Hepatocyte (in vitro differentiated cells): ENCODE measurements at regions not wholly inside any gene's neighbourhood (a gene's known extent, or its start where the extent isn't known, plus 50 kb on each side); places are given as distances from the start of the nearest gene placed in this dataset.

ENCODE experiments used
- CTCF ChIP-seq: fragments of 200-600 bp; sonication (generic); IDR thresholded peaks from 2 replicates; pipeline ENCODE4 v1.5.1; 2016; ENCODE audit warnings: antibody characterized with exemption, mild to moderate bottlenecking; ENCODE audit not compliant: poor library complexity
- EZH2 ChIP-seq: fragments of 200-600 bp; sonication (generic); IDR thresholded peaks from 2 replicates; pipeline ENCODE4 v1.6.1; 2016; ENCODE audit warnings: antibody characterized with exemption, mild to moderate bottlenecking, borderline replicate concordance
- EZH2phosphoT487 ChIP-seq: fragments of 200-600 bp; sonication (generic); IDR thresholded peaks from one replicate; pipeline ENCODE4 v1.6.1; 2018; ENCODE audit warnings: antibody characterized with exemption, mild to moderate bottlenecking, low read depth, moderate library complexity; ENCODE audit not compliant: unreplicated experiment, severe bottlenecking

GRCh38 chr6:126945150-126945685 is 173.3 kb upstream of the RSPO3 start:
- TF ChIP-seq CTCF (no peak), EZH2 (no peak), EZH2phosphoT487 (no peak)
